HEK293T (cell line): ENCODE measurements at regions not wholly inside any gene's neighbourhood (a gene's known extent, or its start where the extent isn't known, plus 50 kb on each side); places are given as distances from the start of the nearest gene placed in this dataset.

Experiments used
- CTCF ChIA-PET: fragments of 350-600 bp; formaldehyde crosslinking; extraction: SDS; loops from one replicate; lab custom pipeline; 2021; ENCODE audit warnings: antibody characterized with exemption, inconsistent platforms; lab: Yijun Ruan, JAX
- POLR2A ChIA-PET: fragments of 350-600 bp; formaldehyde crosslinking; extraction: SDS; loops from one replicate; lab custom pipeline; 2020; ENCODE audit warnings: antibody characterized with exemption, inconsistent platforms; lab: Yijun Ruan, JAX
- DNase-seq: peaks from one replicate; pipeline ENCODE4 v3.0.0; 2012; ENCODE audit warnings: mixed read lengths; ENCODE audit errors: extremely low spot score
- ARNT ChIP-seq: fragments of 450-650 bp; IDR thresholded peaks from 2 replicates; pipeline ENCODE4 v1.6.1; 2017; ENCODE audit warnings: mild to moderate bottlenecking
- BHLHE40 ChIP-seq: fragments of 450-650 bp; IDR thresholded peaks from 2 replicates; pipeline ENCODE4 v1.6.1; 2016; ENCODE audit warnings: mild to moderate bottlenecking, moderate library complexity, borderline replicate concordance
- CTBP1 ChIP-seq: fragments of 450-650 bp; IDR thresholded peaks from 2 replicates; pipeline ENCODE4 v1.6.1; 2016; ENCODE audit warnings: borderline replicate concordance
- ELF4 ChIP-seq: fragments of 450-650 bp; IDR thresholded peaks from 2 replicates; pipeline ENCODE4 v1.6.1; 2017; ENCODE audit warnings: antibody characterized with exemption
- FOXA1 ChIP-seq: fragments of 450-650 bp; IDR thresholded peaks from 2 replicates; pipeline ENCODE4 v1.6.1; 2016; ENCODE audit warnings: mild to moderate bottlenecking
- FOXK2 ChIP-seq: fragments of 450-650 bp; IDR thresholded peaks from 2 replicates; pipeline ENCODE4 v1.6.1; 2016; ENCODE audit warnings: mild to moderate bottlenecking
- FOXM1 ChIP-seq: fragments of 450-650 bp; IDR thresholded peaks from 2 replicates; pipeline ENCODE4 v1.6.1; 2017; ENCODE audit warnings: mild to moderate bottlenecking, borderline replicate concordance
- HDGF ChIP-seq: fragments of 450-650 bp; IDR thresholded peaks from 2 replicates; pipeline ENCODE4 v1.6.1; 2017; ENCODE audit warnings: antibody characterized with exemption, borderline replicate concordance
- L3MBTL2 ChIP-seq: fragments of 450-650 bp; conservative IDR thresholded peaks from 2 replicates; pipeline ENCODE4 v1.6.1; 2016; ENCODE audit warnings: mild to moderate bottlenecking
- LEF1 ChIP-seq: fragments of 450-650 bp; IDR thresholded peaks from 2 replicates; pipeline ENCODE4 v1.6.1; 2017; ENCODE audit warnings: mild to moderate bottlenecking, borderline replicate concordance
- NFRKB ChIP-seq: fragments of 450-650 bp; IDR thresholded peaks from 2 replicates; pipeline ENCODE4 v1.6.1; 2016; ENCODE audit warnings: mild to moderate bottlenecking, moderate library complexity
- PKNOX1 ChIP-seq: fragments of 450-650 bp; IDR thresholded peaks from 2 replicates; pipeline ENCODE4 v1.6.1; 2016
- SP1 ChIP-seq: fragments of 450-650 bp; IDR thresholded peaks from 2 replicates; pipeline ENCODE4 v1.6.1; 2017
- SUZ12 ChIP-seq: fragments of 450-650 bp; IDR thresholded peaks from 2 replicates; pipeline ENCODE4 v1.6.1; 2016; ENCODE audit warnings: mild to moderate bottlenecking
- TARDBP ChIP-seq: fragments of 450-650 bp; IDR thresholded peaks from 2 replicates; pipeline ENCODE4 v1.6.1; 2016
- ZNF384 ChIP-seq: fragments of 450-650 bp; IDR thresholded peaks from 2 replicates; pipeline ENCODE4 v1.6.1; 2016

GRCh38 chr16:76801357-76801756 lies 389.6 kb upstream of the MON1B start:
- CTCF ChIA-PET: interaction anchor here (0.6 kb wide), 1 partner anchor 946 kb away, joined by 3 read pairs; no protein-coding TSS in a partner anchor
- TF ChIP-seq FOXK2 (no peak), CTBP1 (no peak), FOXA1 (no peak), SP1 (no peak), ARNT (no peak), SUZ12 (no peak), ZNF384 (no peak), BHLHE40 (no peak), ELF4 (no peak), PKNOX1 (no peak), NFRKB (no peak), FOXM1 (no peak), TARDBP (no peak), LEF1 (no peak), L3MBTL2 (no peak), HDGF (no peak)
- POLR2A ChIA-PET: no interaction called here
- DNase-seq: no peak

DNA sequence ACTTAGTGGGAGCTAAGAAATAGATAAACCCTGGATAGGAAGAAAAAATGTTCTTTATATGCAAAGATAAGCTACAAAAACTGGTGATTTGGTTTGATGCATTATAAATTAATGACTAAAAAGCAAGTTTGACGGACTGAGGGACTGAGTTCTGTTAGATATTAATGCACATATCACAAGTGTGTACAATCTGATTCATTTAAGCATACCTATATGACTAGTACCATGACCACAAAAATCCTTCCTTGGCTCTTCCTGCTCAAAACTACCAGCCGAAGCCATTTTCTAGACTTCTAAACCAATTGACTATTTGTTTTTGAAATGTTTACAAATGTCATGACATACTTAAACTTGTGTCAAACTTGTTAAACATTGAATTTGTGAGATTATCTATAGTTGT lies 374.5 kb upstream of the MON1B start:
- TF ChIP-seq L3MBTL2 (no peak), SUZ12 (no peak), ARNT (no peak)
- ChIA-PET POLR2A (no interaction called here), CTCF (no interaction called here)
- no peak for DNase-seq

DNA sequence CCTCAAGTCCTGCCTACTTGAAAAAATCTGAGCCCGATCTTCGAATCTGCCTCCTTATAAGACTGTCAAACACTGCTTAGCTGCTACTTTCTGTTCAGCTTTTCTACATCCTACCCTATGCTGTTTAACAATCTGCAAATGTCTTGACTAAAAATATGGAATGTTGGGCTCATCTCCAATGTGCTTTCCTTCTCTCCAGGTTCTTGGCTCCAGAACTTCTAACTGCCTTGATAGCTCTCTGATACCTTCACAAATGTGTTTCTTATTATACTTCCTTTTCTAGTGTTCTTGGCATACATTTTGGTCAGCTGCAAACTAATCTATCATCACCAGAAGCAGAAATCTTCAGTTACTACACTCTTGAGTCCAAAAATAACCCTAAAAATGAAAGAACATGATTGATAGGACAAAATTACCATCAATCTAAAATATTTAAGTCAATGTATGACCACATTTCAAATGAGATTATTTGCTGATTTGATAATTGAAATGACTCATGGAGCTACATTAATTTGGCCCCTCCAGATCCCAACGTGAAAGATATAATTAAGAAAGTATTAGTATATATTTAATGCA lies 372.3 kb upstream of the MON1B start:
- ChIA-PET CTCF (no interaction called here), POLR2A (no interaction called here)
- no peak for TF ChIP-seq ARNT
- TF ChIP-seq PKNOX1: no peak
- TF ChIP-seq TARDBP: no peak
- TF ChIP-seq SP1: no peak
- no peak for TF ChIP-seq FOXA1
- TF ChIP-seq LEF1: no peak
- no peak for TF ChIP-seq FOXK2
- TF ChIP-seq ELF4: no peak
- TF ChIP-seq HDGF: no peak
- TF ChIP-seq L3MBTL2: no peak
- TF ChIP-seq FOXM1: no peak
- TF ChIP-seq SUZ12: no peak
- DNase-seq: no peak

- CTCF ChIA-PET: no interaction called here
- POLR2A ChIA-PET: no interaction called here
- DNase-seq: no peak
- no peak for TF ChIP-seq NFRKB
- no peak for TF ChIP-seq FOXM1
- no peak for TF ChIP-seq CTBP1
- TF ChIP-seq LEF1: no peak
- no peak for TF ChIP-seq FOXA1
- TF ChIP-seq TARDBP: no peak
Measured at GRCh38 chr16:76819226-76819916, 371.6 kb upstream of the MON1B start.

DNA sequence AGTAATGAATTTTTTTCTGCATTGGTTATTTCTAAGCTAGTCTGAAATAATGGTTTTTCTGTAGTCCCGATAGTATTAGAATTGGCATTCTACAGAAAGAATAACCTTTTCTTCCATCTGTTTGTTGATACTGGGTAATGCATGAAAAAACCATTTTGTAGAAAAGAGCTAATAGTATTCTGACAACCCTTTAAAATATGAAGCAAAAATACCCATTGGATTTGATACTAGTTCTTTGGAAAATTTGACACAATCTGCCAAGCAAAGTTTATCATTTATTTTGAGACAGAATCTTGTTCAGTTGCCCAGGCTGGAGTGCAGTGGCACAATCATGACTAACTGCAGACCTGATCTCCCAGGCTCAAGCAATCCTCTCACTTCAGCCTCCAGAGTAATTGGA lies 366.8 kb upstream of the MON1B start:
- TF ChIP-seq SUZ12 (no peak), TARDBP (no peak), FOXM1 (no peak), SP1 (no peak), PKNOX1 (no peak), BHLHE40 (no peak), NFRKB (no peak), LEF1 (no peak), HDGF (no peak), FOXK2 (no peak), FOXA1 (no peak), ELF4 (no peak), ZNF384 (no peak), L3MBTL2 (no peak), CTBP1 (no peak)
- POLR2A ChIA-PET: no interaction called here
- CTCF ChIA-PET: interaction anchor here (0.8 kb wide), 1 partner anchor 112 kb away, joined by 4 read pairs; no protein-coding TSS in a partner anchor
- DNase-seq: no peak

GRCh38 chr16:76824791-76825190 lies 366.2 kb upstream of the MON1B start:
- TF ChIP-seq ARNT (no peak), FOXA1 (no peak), HDGF (no peak)
- no peak for DNase-seq
- ChIA-PET CTCF (interaction anchor here (0.6 kb wide), 1 partner anchor 429 kb away, joined by 3 read pairs; no protein-coding TSS in a partner anchor), POLR2A (no interaction called here)

DNA sequence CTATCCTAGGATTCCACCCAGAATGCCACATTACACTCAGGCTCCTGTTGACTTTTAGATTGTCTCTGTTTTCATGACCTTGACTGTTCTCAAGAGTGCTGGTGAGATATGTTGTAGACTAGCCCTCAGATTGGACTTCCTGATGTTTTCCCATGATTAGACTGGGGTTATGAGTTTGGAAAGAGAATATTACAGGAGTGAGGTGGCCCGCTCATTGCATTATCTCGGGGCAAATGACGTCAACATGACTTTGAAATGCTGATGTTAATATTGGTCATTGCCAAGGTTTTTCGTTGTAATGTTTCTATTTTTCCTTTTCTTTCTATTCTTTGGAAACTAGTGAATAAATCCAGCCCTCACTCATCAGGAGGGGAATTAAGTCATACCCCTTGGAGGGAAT lies 355.7 kb upstream of the MON1B start:
- CTCF ChIA-PET: no interaction called here
- POLR2A ChIA-PET: no interaction called here

More for the DNA sequence above, 355.7 kb upstream of the MON1B start:
- DNase-seq: no peak
- no peak for TF ChIP-seq HDGF
- TF ChIP-seq FOXM1: no peak
- TF ChIP-seq LEF1: no peak
- TF ChIP-seq ZNF384: no peak
- no peak for TF ChIP-seq BHLHE40
- TF ChIP-seq L3MBTL2: no peak
- TF ChIP-seq SP1: no peak
- TF ChIP-seq ARNT: no peak
- no peak for TF ChIP-seq FOXK2
- TF ChIP-seq CTBP1: no peak
- no peak for TF ChIP-seq PKNOX1
- TF ChIP-seq ELF4: no peak
